Esophagus squamous epithelium (tissue), 4 donors: ENCODE measurements at regions not wholly inside any gene's neighbourhood (a gene's known extent, or its start where the extent isn't known, plus 50 kb on each side); places are given as distances from the start of the nearest gene placed in this dataset.

Source experiments
- POLR2A ChIP-seq, 4 donors: fragments of 450-650 bp; IDR thresholded peaks; one replicate each; pipeline ENCODE4 v1.6.1; 2017; ENCODE audit warnings: antibody characterized with exemption in 4 of 4, mild to moderate bottlenecking in 4 of 4, moderate library complexity in 3 of 4
- TF ChIP-seq, protein P1 (sequence below), 6 experiments: fragments of 450-650 bp in 4 of 6; fragments of 200-600 bp in 2 of 6; sonication (generic) in 2 of 6; IDR thresholded peaks; one replicate each; pipeline ENCODE4 v1.5.1; 2016 to 2019; ENCODE audit warnings: antibody characterized with exemption in 6 of 6, mild to moderate bottlenecking in 4 of 6, moderate library complexity in 4 of 6

DNA sequence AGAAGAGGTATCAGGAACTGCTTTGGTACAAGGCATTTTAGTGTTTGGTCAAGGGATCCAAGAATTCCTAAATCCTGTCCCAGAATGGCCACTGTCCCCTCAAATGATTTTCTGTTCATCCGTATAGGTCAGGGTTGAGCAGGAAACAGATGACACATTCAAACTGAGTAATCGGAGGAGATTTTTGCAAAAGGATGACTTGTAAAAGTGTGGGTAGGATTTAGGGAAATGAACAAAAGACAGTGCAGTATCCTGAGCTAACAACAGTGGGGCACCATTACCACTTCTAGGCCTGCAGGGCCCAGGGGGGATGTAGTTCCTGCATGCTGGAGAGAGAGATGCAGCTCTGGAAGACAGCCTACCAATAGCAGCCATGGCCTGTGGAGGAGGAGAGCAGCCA is 290.1 kb downstream of the ZSWIM6 start:
- TF ChIP-seq, protein P1, sequence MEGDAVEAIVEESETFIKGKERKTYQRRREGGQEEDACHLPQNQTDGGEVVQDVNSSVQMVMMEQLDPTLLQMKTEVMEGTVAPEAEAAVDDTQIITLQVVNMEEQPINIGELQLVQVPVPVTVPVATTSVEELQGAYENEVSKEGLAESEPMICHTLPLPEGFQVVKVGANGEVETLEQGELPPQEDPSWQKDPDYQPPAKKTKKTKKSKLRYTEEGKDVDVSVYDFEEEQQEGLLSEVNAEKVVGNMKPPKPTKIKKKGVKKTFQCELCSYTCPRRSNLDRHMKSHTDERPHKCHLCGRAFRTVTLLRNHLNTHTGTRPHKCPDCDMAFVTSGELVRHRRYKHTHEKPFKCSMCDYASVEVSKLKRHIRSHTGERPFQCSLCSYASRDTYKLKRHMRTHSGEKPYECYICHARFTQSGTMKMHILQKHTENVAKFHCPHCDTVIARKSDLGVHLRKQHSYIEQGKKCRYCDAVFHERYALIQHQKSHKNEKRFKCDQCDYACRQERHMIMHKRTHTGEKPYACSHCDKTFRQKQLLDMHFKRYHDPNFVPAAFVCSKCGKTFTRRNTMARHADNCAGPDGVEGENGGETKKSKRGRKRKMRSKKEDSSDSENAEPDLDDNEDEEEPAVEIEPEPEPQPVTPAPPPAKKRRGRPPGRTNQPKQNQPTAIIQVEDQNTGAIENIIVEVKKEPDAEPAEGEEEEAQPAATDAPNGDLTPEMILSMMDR (IDR thresholded peaks at IDR 0.05): no peak
- no peak for TF ChIP-seq POLR2A (IDR thresholded peaks at IDR 0.05)
